ENCODE measurements at regions not wholly inside any gene's neighbourhood (a gene's known extent, or its start where the extent isn't known, plus 50 kb on each side); places are given as distances from the start of the nearest gene placed in this dataset.

GRCh38 chr12:34368079-34368478 lies 345.8 kb downstream of the ALG10 start:
- TF ChIP-seq CTCF (IDR thresholded peaks at IDR 0.05; ENCODE audit: unreplicated experiment in 3 of 3) = no peak
- Mint-ChIP-seq H3K27ac (no peak overlapping the region), H3K9me3 (peaks cover 24% of the 10 kb centered on the region), H3K27me3 (ENCODE audit: low read depth) (no peaks in the 10 kb centered on the region), H3K4me3 (no peak overlapping the region), H3K4me1 (no peaks in the 10 kb centered on the region), H3K36me3 (ENCODE audit: low read depth) (peaks cover 4% of the 10 kb centered on the region)

DNA sequence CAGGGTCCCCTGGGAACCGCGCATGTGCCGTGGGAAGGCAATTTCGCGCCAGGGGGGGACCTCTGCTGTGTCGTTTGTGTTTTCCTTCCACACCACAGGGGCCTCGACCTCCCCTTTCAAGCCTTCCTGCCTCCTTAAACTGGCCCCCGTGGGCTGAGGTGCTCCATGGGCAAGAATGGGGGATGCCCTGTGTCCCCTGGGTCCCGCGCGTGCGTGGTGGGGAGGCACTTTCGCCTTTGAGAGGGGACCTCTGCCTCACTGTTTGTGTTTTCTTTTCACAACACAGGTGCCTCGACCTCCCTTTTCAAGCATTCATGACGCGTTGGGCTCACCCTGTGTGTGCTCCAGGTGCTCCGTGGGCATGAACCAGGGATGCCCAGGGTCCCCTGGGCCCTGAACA lies 348.8 kb downstream of the ALG10 start:
- Mint-ChIP-seq H3K36me3 (ENCODE audit: low read depth) (no peaks in the 10 kb centered on the region), H3K4me1 (no peaks in the 10 kb centered on the region)
- TF ChIP-seq CTCF (IDR thresholded peaks at IDR 0.05; ENCODE audit: unreplicated experiment in 3 of 3) = no peak

GRCh38 chr12:34372003-34372402 lies 349.7 kb downstream of the ALG10 start:
- H3K36me3 Mint-ChIP-seq (ENCODE audit: low read depth) = no peaks in the 10 kb centered on the region
- no peaks in the 10 kb centered on the region for H3K27me3 Mint-ChIP-seq (ENCODE audit: low read depth)
- TF ChIP-seq CTCF (IDR thresholded peaks at IDR 0.05; ENCODE audit: unreplicated experiment in 3 of 3) = no peak
- no peak overlapping the region for H3K4me3 Mint-ChIP-seq
- H3K4me1 Mint-ChIP-seq = no peaks in the 10 kb centered on the region
- H3K9me3 Mint-ChIP-seq = peaks cover 12% of the 10 kb centered on the region
- no peak overlapping the region for H3K27ac Mint-ChIP-seq

More for the DNA sequence above, 348.8 kb downstream of the ALG10 start:
- no peaks in the 10 kb centered on the region for H3K27me3 Mint-ChIP-seq (ENCODE audit: low read depth)
- no peak overlapping the region for H3K27ac Mint-ChIP-seq
- peaks cover 14% of the 10 kb centered on the region for H3K9me3 Mint-ChIP-seq
- H3K4me3 Mint-ChIP-seq = no peak overlapping the region

- Mint-ChIP-seq H3K4me1 (no peaks in the 10 kb centered on the region), H3K27ac (no peak overlapping the region), H3K36me3 (ENCODE audit: low read depth) (no peaks in the 10 kb centered on the region), H3K27me3 (ENCODE audit: low read depth) (no peaks in the 10 kb centered on the region), H3K9me3 (peaks cover 16% of the 10 kb centered on the region), H3K4me3 (no peak overlapping the region)
- TF ChIP-seq CTCF (IDR thresholded peaks at IDR 0.05; ENCODE audit: unreplicated experiment in 3 of 3) = no peak
Measured at GRCh38 chr12:34373926-34374325, 351.6 kb downstream of the ALG10 start.

DNA sequence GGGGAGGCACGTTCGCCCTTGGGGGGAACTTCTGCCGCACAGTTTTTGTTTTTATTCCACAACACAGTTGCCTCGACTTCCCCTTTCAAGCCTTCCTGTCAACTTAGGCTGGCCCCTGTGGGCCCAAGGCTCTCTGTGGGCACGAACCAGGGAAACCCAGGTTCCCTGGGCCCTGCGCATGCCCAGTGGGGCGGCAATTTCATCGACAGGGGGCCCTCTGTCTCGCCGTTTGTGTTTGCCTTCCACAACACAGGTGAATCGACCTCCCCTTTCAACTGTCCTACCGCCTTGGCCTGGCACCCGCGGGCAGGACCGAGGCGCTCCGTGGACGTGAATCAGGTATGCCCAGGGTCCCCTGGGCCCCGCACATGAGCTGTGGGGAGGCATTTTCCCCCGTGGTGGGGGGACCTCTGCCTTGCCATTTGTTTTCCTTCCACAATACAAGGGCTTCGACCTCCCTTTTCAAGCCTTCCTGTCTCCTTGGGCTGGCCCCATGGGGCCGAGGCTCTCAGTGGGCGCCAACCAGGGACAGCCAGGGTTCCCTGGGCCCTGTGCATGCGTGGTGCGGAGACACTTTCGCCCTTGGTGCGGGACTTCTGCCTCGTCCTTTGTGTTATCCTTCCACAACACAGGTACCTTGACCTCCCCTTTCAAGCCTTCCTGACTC lies 354.0 kb downstream of the ALG10 start:
- no peaks in the 10 kb centered on the region for H3K36me3 Mint-ChIP-seq (ENCODE audit: low read depth)
- no peaks in the 10 kb centered on the region for H3K27me3 Mint-ChIP-seq (ENCODE audit: low read depth)
- H3K9me3 Mint-ChIP-seq = peaks cover 11% of the 10 kb centered on the region
- H3K4me1 Mint-ChIP-seq = no peaks in the 10 kb centered on the region
- H3K4me3 Mint-ChIP-seq = no peak overlapping the region
- no peak overlapping the region for H3K27ac Mint-ChIP-seq
- TF ChIP-seq CTCF (IDR thresholded peaks at IDR 0.05; ENCODE audit: unreplicated experiment in 3 of 3) = no peak

All from nephron (organoid).